LNCaP clone FGC (cell line): ENCODE measurements at regions not wholly inside any gene's neighbourhood (a gene's known extent, or its start where the extent isn't known, plus 50 kb on each side); places are given as distances from the start of the nearest gene placed in this dataset.

ENCODE experiments used
- DNase-seq: peaks from one replicate; pipeline ENCODE4 v3.0.0-alpha.2; 2011; ENCODE audit warnings: low read depth
- H3K4me3 ChIP-seq: 2 replicates; pipeline ENCODE4 v1.5.1; 2011; ENCODE audit warnings: mild to moderate bottlenecking, low read depth, low read length, control low read depth
- CTCF ChIP-seq: IDR thresholded peaks from 2 replicates; pipeline ENCODE4 v1.5.1; 2012; ENCODE audit warnings: mild to moderate bottlenecking; ENCODE audit not compliant: control insufficient read depth, insufficient read depth; ENCODE audit errors: extremely low read depth

- DNase-seq = no peak
- H3K4me3 ChIP-seq = no peak overlapping the region
- no peak for TF ChIP-seq CTCF
These were observed 315.3 kb upstream of the CD180 start for GRCh38 chr5:67511911-67512310.

- no peak for TF ChIP-seq CTCF
- DNase-seq = no peak
- H3K4me3 ChIP-seq = no peak overlapping the region
These were observed 313.6 kb upstream of the CD180 start for GRCh38 chr5:67510204-67510603.

DNA sequence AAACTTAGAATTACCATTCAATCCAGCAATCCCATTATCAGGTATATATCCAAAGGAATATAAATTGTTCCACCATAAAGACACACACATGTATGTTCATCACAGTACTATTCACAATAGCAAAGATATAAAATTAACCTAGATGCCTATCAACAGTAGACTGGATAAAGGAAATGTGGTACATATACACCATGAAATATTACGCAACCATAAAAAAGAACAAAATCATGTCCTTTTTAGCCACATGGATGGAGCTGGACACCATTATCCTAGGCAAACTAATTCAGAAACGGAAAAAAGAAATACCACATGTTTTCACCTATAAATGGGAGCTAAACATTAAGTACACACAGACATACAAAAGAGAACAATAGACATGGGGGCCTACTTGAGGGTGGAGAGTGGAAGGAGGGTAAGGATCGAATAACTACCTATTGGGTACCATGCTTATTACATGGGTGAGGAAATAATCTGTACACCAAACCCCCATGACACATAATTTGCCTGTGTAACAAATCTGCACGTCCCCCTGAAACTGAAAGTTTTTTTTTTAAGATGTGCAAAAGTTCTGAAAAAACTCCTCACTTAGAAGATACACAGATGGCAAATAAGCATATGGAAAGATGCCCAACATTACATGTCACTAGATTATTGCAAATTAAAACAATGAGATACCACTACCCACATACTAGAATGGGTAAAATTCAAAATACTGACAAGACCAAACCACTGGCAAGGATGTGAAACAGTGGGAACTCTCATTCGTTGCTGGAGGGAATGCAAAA, 313.0 kb upstream of the CD180 start:
- H3K4me3 ChIP-seq = no peak overlapping the region
- no peak for DNase-seq
- no peak for TF ChIP-seq CTCF

DNA sequence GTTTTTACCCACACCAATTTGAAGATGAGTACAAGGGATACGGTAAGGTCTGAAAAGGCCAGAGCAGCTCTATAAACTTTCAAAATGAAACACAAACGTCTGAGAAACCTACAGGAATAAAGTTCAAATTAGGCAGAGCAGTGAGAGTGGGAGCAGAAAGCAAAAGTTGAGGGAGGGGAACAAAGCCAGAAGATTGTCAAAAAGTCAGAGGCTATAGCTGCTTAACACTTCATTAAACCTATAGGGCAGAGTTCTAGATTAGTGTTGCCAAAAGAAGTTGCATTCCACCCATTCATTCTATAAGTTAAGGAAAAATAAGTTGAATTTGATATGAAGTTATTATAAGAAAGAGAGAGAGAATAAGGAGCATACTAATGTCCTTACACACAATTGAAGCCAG, 309.6 kb upstream of the CD180 start:
- TF ChIP-seq CTCF = no peak
- no peak overlapping the region for H3K4me3 ChIP-seq
- no peak for DNase-seq

GRCh38 chr5:67502951-67503350, 306.4 kb upstream of the CD180 start:
- no peak for TF ChIP-seq CTCF
- DNase-seq = no peak

GRCh38 chr5:67496051-67496450, 299.5 kb upstream of the CD180 start:
- no peak for TF ChIP-seq CTCF
- DNase-seq = no peak

More at GRCh38 chr5:67502951-67503350, 306.4 kb upstream of the CD180 start:
- no peak overlapping the region for H3K4me3 ChIP-seq

DNA sequence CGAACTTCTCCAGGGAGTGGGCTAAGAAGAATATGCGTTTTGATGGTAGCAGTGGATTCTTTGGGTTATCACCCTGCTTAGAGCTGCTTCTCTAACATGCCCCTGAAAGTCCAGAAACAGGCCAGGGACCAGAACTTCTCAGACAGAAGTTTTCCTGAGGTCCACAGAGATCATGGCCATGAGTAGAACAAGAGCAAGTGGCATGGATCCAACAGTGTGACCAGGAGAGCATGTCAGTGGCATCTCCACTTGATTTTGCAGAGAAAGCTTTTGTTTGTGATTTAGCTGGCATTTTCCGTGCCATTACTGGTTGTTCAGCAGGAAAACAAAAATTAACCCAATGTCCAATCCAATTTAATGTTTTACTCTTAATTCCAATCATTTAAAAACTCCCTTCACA, 298.5 kb upstream of the CD180 start:
- no peak for DNase-seq
- H3K4me3 ChIP-seq = no peak overlapping the region
- TF ChIP-seq CTCF = no peak

More at GRCh38 chr5:67496051-67496450, 299.5 kb upstream of the CD180 start:
- H3K4me3 ChIP-seq = no peak overlapping the region
